Limb (tissue), 2 donors: ENCODE measurements at regions not wholly inside any gene's neighbourhood (a gene's known extent, or its start where the extent isn't known, plus 50 kb on each side); places are given as distances from the start of the nearest gene placed in this dataset.
"Not testable (repeated sequence)": the region's sequence is repeated elsewhere in the genome, so short reads cannot be mapped to it uniquely, and the experiment has no call there.

Source experiments
- DNase-seq, 2 donors: peaks; one replicate each; pipeline ENCODE4 v3.0.0-alpha.2; 2016; ENCODE audit errors: extremely low spot score in 2 of 2

DNA sequence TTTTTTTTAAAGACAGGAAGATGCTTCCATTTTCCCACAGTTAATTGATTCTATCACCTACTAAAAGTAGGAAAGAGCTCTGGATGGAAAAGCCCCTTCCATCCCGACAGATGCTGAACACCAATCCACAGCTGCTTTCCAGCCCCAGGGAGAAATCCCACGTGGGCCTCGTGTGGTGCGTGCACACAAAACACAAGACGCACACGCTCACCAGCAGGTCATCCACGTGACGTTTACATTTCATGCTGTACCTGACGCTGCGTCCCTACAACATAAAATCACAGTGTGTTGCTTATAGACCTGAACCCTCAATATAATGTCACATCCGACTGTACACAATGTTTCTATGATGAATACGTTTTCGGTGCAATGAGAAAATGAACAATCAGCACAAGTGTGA lies 50.2 kb upstream of the DACT2 start:
- DNase-seq = no peak

- DNase-seq = peak; percentile 68 to 87
Observed at GRCh38 chr6:168370310-168370991, 50.9 kb upstream of the DACT2 start.

- no peak for DNase-seq
Observed at GRCh38 chr6:168371185-168371584, 51.6 kb upstream of the DACT2 start.

DNA sequence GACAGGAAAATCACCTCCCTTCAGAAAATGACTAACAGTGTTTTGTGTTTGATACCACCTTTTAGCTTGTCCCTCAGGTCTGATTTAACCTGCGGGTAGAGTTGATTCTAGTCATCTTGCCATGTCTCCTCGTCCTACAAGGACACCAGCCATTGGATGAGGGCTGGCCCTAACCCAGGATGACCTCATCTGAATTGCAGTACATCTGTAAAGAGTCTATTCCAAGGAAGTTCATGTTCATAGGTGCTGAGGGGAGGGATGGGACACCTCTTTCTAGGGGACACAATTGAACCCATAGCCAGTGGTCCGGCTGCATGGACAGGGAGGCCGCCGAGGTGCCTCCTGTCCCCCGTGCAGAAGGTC lies 52.0 kb upstream of the DACT2 start:
- DNase-seq = no peak

DNA sequence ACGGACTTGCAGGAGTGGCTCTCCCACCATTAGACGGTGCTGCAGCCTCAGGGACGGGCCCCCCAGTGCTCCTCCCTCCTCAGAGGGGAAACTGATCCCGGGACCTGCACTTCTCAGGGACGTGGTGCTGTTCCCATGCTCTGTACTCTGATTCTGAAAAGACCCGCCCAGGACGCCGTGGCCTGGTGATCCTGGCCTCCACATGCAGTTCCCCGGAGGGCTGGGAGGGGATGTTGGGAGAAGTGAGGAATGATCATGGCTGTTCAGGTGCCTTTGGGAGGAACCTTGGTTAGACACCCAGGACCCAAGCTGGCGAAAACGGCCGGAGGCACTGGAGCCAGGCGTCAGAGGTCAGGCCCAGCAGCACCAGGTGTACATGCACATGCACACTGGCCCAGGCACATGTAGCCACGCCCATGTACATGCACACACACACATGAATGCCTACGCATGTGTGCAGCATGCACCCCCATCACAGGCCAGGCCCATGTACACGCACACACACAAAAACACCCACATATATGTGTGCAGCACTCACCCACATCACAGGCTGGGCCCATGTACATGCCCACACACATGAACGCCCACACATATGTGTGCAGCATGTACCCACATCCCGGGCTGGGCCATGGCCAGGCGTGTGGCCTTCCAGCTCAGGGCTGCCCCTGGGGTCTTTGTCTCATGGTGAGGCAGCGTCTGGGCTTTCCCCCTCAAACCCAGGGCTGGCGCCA lies 52.6 kb upstream of the DACT2 start:
- DNase-seq = no peak

DNA sequence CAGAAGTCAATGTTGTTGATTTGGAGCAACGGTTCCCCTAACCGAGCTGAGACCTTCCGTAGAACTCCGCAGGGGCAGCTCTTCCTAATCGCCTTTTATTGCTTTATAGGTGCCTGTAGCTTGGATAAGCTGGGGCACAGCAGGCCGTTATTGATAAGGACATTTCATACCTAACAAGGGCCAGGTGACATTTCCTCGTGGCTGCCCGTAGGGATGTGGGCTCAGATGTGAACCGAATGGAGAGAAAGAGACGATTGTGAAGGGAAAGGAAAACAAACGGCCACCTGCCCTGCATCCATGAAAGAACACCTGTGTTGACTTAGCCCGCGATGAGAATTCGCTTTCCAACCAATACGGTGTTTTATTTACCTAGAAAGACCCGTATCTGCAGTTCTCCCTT lies 53.3 kb upstream of the DACT2 start:
- no peak for DNase-seq

GRCh38 chr6:168373389-168373788 lies 53.8 kb upstream of the DACT2 start:
- no peak for DNase-seq

DNA sequence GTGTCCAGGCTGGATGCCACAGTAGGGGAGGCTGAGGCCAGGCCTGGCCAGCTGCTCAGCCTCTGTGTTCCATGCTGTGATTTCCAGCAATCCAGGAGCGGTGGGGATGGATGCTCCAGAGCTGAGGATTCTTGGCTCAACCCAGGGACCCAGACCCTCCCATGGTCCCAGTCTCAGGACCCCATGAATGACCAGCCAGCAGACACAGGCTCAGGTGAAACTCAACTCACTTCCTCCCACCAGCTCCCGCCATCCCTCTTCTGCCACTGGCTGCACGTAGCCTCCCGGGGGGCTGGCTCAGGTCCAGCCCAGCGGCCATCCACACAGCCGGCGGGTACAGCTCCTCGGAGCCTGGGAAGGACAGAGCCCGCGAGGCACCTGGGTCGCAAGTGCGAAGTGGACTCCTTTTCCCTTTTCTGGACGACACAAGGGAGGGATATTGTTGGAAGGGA lies 54.5 kb upstream of the DACT2 start:
- DNase-seq = no peak

- DNase-seq = no peak
Observed at GRCh38 chr6:168374541-168375071, 55.0 kb upstream of the DACT2 start.

- no peak for DNase-seq
Observed at GRCh38 chr6:168376120-168376519, 56.5 kb upstream of the DACT2 start.

- DNase-seq = no peak
Observed at GRCh38 chr6:168376811-168377483, 57.4 kb upstream of the DACT2 start.

DNA sequence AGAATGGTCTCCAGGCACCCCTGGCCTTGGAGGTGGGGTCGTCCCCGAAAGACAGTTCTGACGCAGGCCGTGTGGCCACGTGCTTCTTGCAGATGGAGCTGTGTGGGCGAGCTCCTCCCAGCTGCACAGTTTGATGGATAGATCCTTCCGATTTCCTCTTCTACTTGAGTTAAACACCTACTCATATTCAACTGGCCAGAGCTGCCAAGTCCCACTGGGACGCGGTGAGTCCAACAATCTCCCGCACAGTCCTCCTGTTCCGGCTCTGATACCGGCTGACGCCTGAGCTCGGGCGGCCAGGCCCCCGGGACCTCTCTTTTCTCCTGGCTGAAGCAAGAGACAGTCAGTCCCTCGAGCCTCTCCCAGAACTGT lies 57.9 kb upstream of the DACT2 start:
- no peak for DNase-seq

- no peak for DNase-seq
Observed at GRCh38 chr6:168377856-168378832, 58.6 kb upstream of the DACT2 start.

- DNase-seq = not testable (repeated sequence)
Observed at GRCh38 chr6:168379579-168379978, 60.0 kb upstream of the DACT2 start.

GRCh38 chr6:168380166-168380955 lies 60.6 kb upstream of the SMOC2 start:
- DNase-seq = not testable (repeated sequence)

DNA sequence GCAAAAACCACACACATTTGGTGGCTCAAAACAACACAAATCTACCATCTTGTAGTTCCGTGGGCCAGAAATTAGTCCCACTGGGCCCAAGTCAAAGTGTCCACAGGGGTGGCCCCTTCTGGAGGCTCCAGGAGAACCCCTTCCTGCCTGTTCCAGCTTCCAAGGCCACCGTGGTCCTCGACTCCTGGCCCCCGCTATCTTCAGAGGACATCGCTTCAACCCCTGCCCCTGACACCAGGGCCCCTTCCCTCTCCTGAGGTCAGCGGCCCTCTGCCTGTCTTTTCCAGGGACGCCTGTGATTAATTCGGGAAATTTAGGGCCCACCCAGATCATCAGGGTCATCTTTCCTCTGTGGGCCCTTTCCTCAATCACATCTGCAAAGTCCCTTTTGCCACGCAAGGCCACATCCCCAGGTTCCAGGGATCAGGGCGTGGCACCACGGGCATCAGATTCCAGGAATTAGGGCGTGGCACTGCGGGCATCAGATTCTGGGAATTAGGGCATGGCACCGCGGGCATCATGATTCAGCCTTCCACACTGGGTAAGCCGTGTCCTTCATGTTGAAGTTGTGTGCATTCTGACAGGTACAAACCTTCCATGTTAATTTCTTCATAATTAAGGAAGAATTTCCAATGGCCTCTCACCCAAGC lies 59.9 kb upstream of the SMOC2 start:
- DNase-seq = no peak

DNA sequence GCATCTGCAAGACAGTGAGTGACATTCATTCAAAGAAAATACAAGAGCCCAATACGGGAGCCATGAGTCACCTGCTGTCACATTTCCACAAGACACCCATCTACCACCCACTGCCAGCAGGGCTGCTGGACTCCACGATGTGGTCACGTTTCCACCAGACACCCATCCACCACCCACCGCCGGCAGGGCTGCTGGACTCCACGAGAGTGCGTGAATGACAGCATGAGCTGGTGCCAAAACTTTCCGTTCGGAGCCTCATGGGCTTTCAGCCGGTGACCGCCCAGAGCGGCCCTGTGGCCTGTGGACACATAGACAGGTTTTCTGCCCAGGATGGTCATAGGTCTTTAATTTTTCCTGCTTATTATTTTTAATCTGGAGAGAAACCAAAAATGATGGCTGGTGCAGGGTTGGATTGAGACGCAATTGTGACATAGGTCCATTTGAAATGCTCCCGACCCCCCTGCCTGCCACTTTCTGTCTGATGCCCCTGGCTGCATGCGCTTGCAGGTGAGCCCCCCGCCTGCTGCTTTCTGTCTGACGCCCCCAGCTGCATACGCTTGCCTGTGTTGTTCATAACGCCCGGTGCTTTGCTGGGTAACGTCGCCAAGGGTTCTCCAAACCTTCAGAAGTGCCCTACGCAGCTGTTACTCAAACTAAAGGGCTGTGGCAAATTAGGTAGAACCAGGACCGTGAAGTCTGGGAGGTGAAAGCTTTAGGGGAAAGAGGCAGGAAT lies 59.1 kb upstream of the SMOC2 start:
- no peak for DNase-seq

DNA sequence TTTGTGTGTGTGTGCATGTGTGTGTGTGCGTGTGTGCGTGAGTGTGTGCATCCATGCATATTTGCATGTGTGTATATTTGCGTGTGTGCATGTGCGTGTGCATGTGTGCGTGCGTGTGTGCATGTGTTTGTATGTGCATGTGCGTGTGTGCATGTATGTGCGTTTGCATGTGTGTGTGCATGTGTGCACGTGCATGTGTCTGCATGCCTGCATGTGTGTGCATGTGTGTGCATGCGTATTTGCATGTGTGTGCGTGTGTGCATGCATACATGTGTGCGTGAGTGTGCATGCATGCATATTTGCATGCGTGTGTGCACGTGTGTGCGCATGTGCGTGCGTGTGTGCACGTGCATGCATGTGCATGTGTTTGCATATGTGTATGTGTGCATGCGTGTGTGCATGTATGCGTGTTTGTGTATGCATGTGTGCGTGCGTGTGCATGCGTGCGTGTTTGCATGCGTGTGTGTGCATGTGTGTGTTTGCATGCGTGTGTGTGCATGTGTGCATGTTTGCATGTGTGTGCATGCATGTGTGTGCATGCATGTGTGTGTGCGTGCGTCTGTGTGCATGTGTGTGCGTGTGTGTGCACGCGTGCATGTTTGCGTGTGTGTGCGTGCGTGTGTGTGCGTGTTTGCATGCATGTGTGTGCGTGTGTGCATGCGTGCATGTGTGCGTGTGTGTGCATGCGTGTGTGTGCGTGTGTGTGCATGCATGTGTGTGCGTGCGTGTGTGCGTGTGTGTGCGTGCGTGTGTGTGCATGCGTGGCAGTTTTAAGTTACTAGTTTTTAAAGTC lies 57.7 kb upstream of the SMOC2 start:
- DNase-seq = no peak
